Loucy (cell line): ENCODE measurements at regions not wholly inside any gene's neighbourhood (a gene's known extent, or its start where the extent isn't known, plus 50 kb on each side); places are given as distances from the start of the nearest gene placed in this dataset.

Source experiments
- H2AFZ ChIP-seq: fragments of 200-600 bp; sonication (generic); 2 replicates; pipeline ENCODE4 v1.6.0; 2016; ENCODE audit warnings: antibody characterized with exemption, mild to moderate bottlenecking, low read length, moderate library complexity
- H3F3A ChIP-seq: fragments of 200-600 bp; 2 replicates; pipeline ENCODE4 v1.6.0; 2016; ENCODE audit warnings: antibody characterized with exemption, low read depth, mild to moderate bottlenecking
- H3K27me3 ChIP-seq: fragments of 200-600 bp; sonication (generic); 2 replicates; pipeline ENCODE4 v1.6.1; 2014; ENCODE audit warnings: low read length, mild to moderate bottlenecking; ENCODE audit not compliant: insufficient read depth, poor library complexity, severe bottlenecking
- H3K36me3 ChIP-seq: fragments of 200-600 bp; sonication (generic); 2 replicates; pipeline ENCODE4 v1.6.1; 2016; ENCODE audit warnings: low read length; ENCODE audit not compliant: insufficient read depth
- H3K4me1 ChIP-seq: fragments of 200-600 bp; sonication (generic); 2 replicates; pipeline ENCODE4 v1.5.1; 2014; ENCODE audit warnings: low read length, mild to moderate bottlenecking; ENCODE audit not compliant: insufficient read depth, poor library complexity, severe bottlenecking
- H3K4me2 ChIP-seq: fragments of 200-600 bp; sonication (generic); 2 replicates; pipeline ENCODE4 v1.6.0; 2014; ENCODE audit warnings: antibody characterized with exemption, low read length, low read depth, mild to moderate bottlenecking; ENCODE audit not compliant: poor library complexity, severe bottlenecking
- H3K4me3 ChIP-seq: fragments of 200-600 bp; sonication (generic); 2 replicates; pipeline ENCODE4 v1.5.1; 2014; ENCODE audit warnings: low read length, mild to moderate bottlenecking, mixed read lengths; ENCODE audit not compliant: poor library complexity, severe bottlenecking
- H3K79me2 ChIP-seq: fragments of 200-600 bp; sonication (generic); 2 replicates; pipeline ENCODE4 v1.6.1; 2014; ENCODE audit warnings: low read length; ENCODE audit not compliant: insufficient read depth
- H3K9ac ChIP-seq: fragments of 200-600 bp; sonication (generic); 2 replicates; pipeline ENCODE4 v1.6.0; 2014; ENCODE audit warnings: mild to moderate bottlenecking, low read depth, low read length, moderate library complexity; ENCODE audit not compliant: poor library complexity, severe bottlenecking
- H3K9me2 ChIP-seq: fragments of 200-600 bp; sonication (generic); replicated peaks from 2 replicates; pipeline ENCODE4 v1.6.1; 2016; ENCODE audit warnings: low read depth, low read length, mixed read lengths
- H3K9me3 ChIP-seq: fragments of 200-600 bp; sonication (generic); 2 replicates; pipeline ENCODE4 v1.6.1; 2014; ENCODE audit warnings: mild to moderate bottlenecking, antibody characterized with exemption, low read length, low read depth; ENCODE audit not compliant: insufficient read depth
- H4K20me1 ChIP-seq: fragments of 200-600 bp; sonication (generic); 2 replicates; pipeline ENCODE4 v1.6.0; 2014; ENCODE audit warnings: antibody characterized with exemption, low read length, mild to moderate bottlenecking; ENCODE audit not compliant: insufficient read depth, poor library complexity, severe bottlenecking
- EZH2phosphoT487 ChIP-seq: fragments of 200-600 bp; IDR thresholded peaks from 2 replicates; pipeline ENCODE4 v1.6.1; 2018; ENCODE audit warnings: antibody characterized with exemption, mild to moderate bottlenecking, moderate library complexity, borderline replicate concordance
- TF ChIP-seq, protein P1 (sequence below): fragments of 200-600 bp; sonication (generic); conservative IDR thresholded peaks from 2 replicates; pipeline ENCODE4 v1.5.1; 2014; ENCODE audit warnings: mild to moderate bottlenecking, antibody characterized with exemption, low read length

DNA sequence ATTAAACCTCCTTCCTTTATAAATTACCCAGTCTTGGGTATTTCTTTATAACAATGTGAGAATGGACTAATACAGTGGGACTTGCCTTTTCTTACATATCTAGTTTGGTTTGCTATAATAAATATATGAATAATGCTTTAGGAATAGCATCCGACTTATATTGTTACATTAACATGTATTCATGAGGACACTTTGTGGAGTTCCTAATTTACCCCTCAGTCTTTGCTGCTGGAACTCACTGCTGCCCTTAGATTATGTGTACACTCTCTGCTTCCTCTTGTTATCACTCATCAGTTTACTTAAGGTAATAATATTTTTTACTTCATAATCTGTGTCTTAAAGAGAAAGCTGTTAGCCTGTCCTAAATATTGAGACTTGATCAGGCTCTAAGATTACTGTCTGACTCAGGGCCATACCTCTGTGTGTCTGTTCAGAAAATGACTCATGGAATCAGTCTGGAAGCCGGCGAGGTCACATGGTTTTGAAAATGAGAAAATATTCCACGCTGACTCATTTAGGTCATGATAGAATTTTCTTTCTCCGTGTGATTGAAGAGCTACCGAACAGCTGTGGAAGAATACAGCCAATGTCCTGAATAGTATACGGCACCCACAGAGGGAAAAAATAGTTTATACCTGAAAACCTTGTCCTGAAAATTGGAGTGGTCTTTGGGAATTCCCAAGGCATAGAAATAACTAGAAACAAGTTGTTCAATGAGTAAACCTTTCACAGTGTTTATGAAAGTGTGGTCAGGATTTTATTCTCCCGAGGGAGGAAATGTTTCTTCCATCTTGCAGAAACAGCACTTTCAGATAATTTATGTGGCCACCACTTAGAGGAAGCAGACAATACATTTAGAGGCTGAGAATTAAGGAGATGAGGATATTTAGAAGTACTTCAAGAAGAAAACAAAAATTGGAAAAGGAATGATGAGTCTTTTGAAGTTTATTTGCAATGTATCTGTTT lies 156.4 kb downstream of the DSEL start:
- no peaks in the 10 kb centered on the region for H3K79me2 ChIP-seq
- H3K4me2 ChIP-seq = peak overlapping the region; percentile 47
- H2AFZ ChIP-seq = no peak overlapping the region
- no peaks in the 10 kb centered on the region for H3K36me3 ChIP-seq
- no peaks in the 10 kb centered on the region; the same call in 1 of the 2 replicates for H3F3A ChIP-seq
- TF ChIP-seq EZH2phosphoT487 = no peak
- TF ChIP-seq, protein P1, sequence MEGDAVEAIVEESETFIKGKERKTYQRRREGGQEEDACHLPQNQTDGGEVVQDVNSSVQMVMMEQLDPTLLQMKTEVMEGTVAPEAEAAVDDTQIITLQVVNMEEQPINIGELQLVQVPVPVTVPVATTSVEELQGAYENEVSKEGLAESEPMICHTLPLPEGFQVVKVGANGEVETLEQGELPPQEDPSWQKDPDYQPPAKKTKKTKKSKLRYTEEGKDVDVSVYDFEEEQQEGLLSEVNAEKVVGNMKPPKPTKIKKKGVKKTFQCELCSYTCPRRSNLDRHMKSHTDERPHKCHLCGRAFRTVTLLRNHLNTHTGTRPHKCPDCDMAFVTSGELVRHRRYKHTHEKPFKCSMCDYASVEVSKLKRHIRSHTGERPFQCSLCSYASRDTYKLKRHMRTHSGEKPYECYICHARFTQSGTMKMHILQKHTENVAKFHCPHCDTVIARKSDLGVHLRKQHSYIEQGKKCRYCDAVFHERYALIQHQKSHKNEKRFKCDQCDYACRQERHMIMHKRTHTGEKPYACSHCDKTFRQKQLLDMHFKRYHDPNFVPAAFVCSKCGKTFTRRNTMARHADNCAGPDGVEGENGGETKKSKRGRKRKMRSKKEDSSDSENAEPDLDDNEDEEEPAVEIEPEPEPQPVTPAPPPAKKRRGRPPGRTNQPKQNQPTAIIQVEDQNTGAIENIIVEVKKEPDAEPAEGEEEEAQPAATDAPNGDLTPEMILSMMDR = no peak
- H3K9ac ChIP-seq = no peak overlapping the region
- peak overlapping the region; percentile 6 for H3K4me3 ChIP-seq
- no peaks in the 10 kb centered on the region for H4K20me1 ChIP-seq
- peaks cover 36% of the 10 kb centered on the region for H3K4me1 ChIP-seq
- no peaks in the 10 kb centered on the region for H3K9me3 ChIP-seq
- H3K27me3 ChIP-seq = no peaks in the 10 kb centered on the region
- H3K9me2 ChIP-seq = no peaks in the 10 kb centered on the region

DNA sequence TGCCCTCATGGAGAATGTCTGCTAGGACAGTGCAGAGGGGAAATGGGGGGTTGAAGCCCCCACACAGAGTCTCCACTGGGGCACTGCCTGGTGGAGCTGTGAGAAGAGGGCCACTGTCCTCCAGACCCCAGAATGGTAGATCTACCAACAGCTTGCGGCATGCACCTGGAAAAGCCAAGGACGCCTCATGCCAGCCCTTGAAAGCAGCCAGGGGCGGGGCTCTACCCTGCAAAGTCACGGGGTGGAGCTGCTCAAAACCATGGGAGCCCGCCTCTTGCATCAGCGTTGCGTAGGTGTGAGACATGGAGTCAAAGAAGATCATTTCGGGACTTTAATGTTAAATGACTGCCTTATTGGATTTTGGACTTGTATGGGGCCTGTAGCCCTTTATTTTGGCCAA lies 157.6 kb downstream of the DSEL start:
- no peaks in the 10 kb centered on the region for H4K20me1 ChIP-seq
- no peaks in the 10 kb centered on the region for H3K9me2 ChIP-seq
- H3K9me3 ChIP-seq = no peaks in the 10 kb centered on the region
- no peak overlapping the region for H2AFZ ChIP-seq
- no peaks in the 10 kb centered on the region for H3F3A ChIP-seq
- H3K79me2 ChIP-seq = no peaks in the 10 kb centered on the region
- no peaks in the 10 kb centered on the region for H3K27me3 ChIP-seq
- H3K4me3 ChIP-seq = no peak overlapping the region
- TF ChIP-seq, protein P1 = no peak
- no peak for TF ChIP-seq EZH2phosphoT487
- no peaks in the 10 kb centered on the region for H3K36me3 ChIP-seq
- no peak overlapping the region for H3K9ac ChIP-seq
- H3K4me1 ChIP-seq = peaks cover 30% of the 10 kb centered on the region
- no peak overlapping the region for H3K4me2 ChIP-seq

DNA sequence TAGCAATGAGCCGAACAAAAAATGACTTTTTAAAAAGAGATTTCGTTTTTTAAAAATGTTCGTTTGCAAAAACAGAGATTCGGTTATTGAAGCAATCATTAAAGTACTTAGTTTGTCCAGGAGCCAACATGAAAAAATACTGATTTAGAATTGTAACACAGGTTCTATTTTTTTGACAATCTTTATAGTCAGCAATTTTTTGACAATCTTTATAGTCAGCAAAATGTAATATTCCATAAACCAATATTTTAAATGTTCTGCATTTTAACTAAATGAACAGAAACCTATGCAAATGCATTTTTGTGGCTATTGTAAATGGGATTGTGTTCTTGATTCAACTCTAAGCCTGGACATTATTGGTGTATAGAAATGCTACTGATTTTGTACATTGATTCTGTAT lies 161.8 kb downstream of the DSEL start:
- Histone ChIP-seq H2AFZ (no peak overlapping the region), H3K9me2 (no peaks in the 10 kb centered on the region), H3F3A (no peaks in the 10 kb centered on the region), H3K4me2 (no peak overlapping the region), H3K4me1 (no peaks in the 10 kb centered on the region), H4K20me1 (no peaks in the 10 kb centered on the region), H3K9ac (no peak overlapping the region), H3K36me3 (no peaks in the 10 kb centered on the region), H3K4me3 (no peak overlapping the region), H3K9me3 (no peaks in the 10 kb centered on the region), H3K27me3 (no peaks in the 10 kb centered on the region), H3K79me2 (no peaks in the 10 kb centered on the region)
- TF ChIP-seq, protein P1 = no peak
- TF ChIP-seq EZH2phosphoT487 = no peak
